Endothelial cell of umbilical vein (primary cell): ENCODE measurements at regions not wholly inside any gene's neighbourhood (a gene's known extent, or its start where the extent isn't known, plus 50 kb on each side); places are given as distances from the start of the nearest gene placed in this dataset.

ENCODE experiments used
- MYC ChIP-seq: IDR thresholded peaks from one replicate; pipeline ENCODE4 v1.6.1; 2011; ENCODE audit warnings: mild to moderate bottlenecking, low read depth, low read length
- POLR2A ChIP-seq: IDR thresholded peaks from 2 replicates; pipeline ENCODE4 v1.6.1; 2012; ENCODE audit warnings: low read depth, mild to moderate bottlenecking, control low read depth, low read length
- TF ChIP-seq, protein P1 (sequence below), 2 donors: IDR thresholded peaks; 1 replicate in 1 of 2; 2 replicates in 1 of 2; pipeline ENCODE4 v1.5.1; 2011; ENCODE audit warnings: low read length in 2 of 2, mild to moderate bottlenecking in 2 of 2, moderate library complexity in 2 of 2, control low read depth in 1 of 2, inconsistent platforms in 1 of 2, low read depth in 1 of 2; ENCODE audit not compliant: insufficient read depth in 1 of 2; ENCODE audit errors: extremely low read depth in 1 of 2

DNA sequence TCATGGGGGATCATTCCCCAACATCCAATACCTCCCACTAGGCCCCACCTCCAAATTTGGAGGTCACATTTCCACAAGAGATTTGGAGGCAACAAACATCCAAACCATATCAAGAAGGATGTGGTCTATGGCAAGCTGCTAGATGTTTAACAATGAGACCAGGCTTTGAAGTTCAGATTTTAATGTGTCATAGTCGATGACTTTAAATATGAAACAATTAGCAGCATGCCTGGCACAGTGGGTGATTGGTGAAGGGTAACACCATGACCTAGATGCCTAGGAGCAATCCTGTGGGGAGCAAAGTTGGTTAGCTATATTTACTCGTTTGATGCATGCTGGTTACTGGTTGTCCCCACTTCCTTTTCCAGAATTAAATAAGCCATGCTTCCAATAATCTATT lies 356.4 kb upstream of the VWC2 start:
- TF ChIP-seq, protein P1, sequence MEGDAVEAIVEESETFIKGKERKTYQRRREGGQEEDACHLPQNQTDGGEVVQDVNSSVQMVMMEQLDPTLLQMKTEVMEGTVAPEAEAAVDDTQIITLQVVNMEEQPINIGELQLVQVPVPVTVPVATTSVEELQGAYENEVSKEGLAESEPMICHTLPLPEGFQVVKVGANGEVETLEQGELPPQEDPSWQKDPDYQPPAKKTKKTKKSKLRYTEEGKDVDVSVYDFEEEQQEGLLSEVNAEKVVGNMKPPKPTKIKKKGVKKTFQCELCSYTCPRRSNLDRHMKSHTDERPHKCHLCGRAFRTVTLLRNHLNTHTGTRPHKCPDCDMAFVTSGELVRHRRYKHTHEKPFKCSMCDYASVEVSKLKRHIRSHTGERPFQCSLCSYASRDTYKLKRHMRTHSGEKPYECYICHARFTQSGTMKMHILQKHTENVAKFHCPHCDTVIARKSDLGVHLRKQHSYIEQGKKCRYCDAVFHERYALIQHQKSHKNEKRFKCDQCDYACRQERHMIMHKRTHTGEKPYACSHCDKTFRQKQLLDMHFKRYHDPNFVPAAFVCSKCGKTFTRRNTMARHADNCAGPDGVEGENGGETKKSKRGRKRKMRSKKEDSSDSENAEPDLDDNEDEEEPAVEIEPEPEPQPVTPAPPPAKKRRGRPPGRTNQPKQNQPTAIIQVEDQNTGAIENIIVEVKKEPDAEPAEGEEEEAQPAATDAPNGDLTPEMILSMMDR (IDR thresholded peaks at IDR 0.05; ENCODE audit: extremely low read depth in 1 of 2, insufficient read depth in 1 of 2, low read depth in 1 of 2, low read length in 2 of 2) = no peak
- TF ChIP-seq POLR2A (no peak), MYC (no peak)
